ENCODE measurements at regions not wholly inside any gene's neighbourhood (a gene's known extent, or its start where the extent isn't known, plus 50 kb on each side); places are given as distances from the start of the nearest gene placed in this dataset.
"Not testable (repeated sequence)": the region's sequence is repeated elsewhere in the genome, so short reads cannot be mapped to it uniquely, and the experiment has no call there.

- Mint-ChIP-seq H3K27me3 (no peaks in the 10 kb centered on the region), H3K36me3 (no peaks in the 10 kb centered on the region), H3K4me1 (no peaks in the 10 kb centered on the region), H3K9me3 (no peaks in the 10 kb centered on the region), H3K27ac (no peak overlapping the region), H3K4me3 (no peak overlapping the region)
- DNase-seq, result no peak
These were observed 1614.7 kb downstream of the STIM2 start for GRCh38 chr4:28475381-28475780.

- H3K36me3 Mint-ChIP-seq, result no peaks in the 10 kb centered on the region
- no peaks in the 10 kb centered on the region for H3K27me3 Mint-ChIP-seq
- no peaks in the 10 kb centered on the region for H3K4me1 Mint-ChIP-seq
- no peak overlapping the region for H3K27ac Mint-ChIP-seq
- DNase-seq, result no peak
- H3K9me3 Mint-ChIP-seq, result no peaks in the 10 kb centered on the region
- no peak overlapping the region for H3K4me3 Mint-ChIP-seq
These were observed 1619.0 kb downstream of the STIM2 start for GRCh38 chr4:28479666-28480065.

DNA sequence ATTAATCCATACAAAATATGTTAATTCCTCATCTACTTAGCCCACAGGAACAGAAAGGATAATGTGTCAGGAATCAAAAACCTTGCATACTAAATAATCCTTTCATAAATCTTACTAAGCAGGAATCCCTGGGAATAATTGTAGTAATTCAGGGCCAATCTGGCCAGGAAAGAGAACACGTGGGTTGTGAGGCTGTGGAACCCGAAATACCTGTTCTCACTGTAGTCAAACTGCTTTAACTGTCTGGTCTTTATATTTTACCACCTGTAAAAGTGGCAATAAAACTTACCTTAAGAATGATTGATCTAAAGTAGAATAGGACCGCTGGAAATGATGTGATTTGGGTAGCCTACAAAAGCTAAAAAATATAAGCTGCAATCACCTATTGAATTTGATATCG lies 1620.9 kb downstream of the STIM2 start:
- H3K36me3 Mint-ChIP-seq, result no peaks in the 10 kb centered on the region
- no peak overlapping the region for H3K4me3 Mint-ChIP-seq
- no peaks in the 10 kb centered on the region for H3K9me3 Mint-ChIP-seq
- no peaks in the 10 kb centered on the region for H3K4me1 Mint-ChIP-seq
- no peaks in the 10 kb centered on the region for H3K27me3 Mint-ChIP-seq
- no peak overlapping the region for H3K27ac Mint-ChIP-seq
- DNase-seq, result no peak

GRCh38 chr4:28482580-28483270 lies 1622.1 kb downstream of the STIM2 start:
- H3K4me1 Mint-ChIP-seq, result no peaks in the 10 kb centered on the region
- no peak for DNase-seq
- H3K4me3 Mint-ChIP-seq, result no peak overlapping the region
- no peak overlapping the region for H3K27ac Mint-ChIP-seq
- no peaks in the 10 kb centered on the region for H3K36me3 Mint-ChIP-seq
- H3K9me3 Mint-ChIP-seq, result no peaks in the 10 kb centered on the region
- no peaks in the 10 kb centered on the region for H3K27me3 Mint-ChIP-seq

DNA sequence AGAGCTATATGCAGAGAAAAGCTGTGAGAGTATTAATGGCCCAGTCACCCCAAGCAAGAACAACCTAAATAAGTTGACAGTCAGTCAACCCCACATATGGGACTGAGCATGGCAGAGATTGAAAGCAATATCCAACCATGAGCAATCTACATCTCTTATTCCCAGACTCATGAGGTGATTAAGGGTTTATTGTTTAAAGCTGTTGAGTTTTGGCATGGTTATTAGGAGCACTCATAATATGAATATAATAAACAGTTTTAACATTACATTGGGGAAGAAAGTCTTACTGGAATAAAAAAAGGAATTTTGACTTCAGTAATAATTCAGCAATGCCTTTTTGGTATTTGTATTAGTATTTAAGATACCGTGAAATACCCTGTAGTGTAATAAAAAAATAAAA lies 1627.4 kb downstream of the STIM2 start:
- H3K36me3 Mint-ChIP-seq, result no peaks in the 10 kb centered on the region
- H3K4me3 Mint-ChIP-seq, result no peak overlapping the region
- H3K9me3 Mint-ChIP-seq, result no peaks in the 10 kb centered on the region
- H3K27ac Mint-ChIP-seq, result no peak overlapping the region
- DNase-seq, result no peak
- H3K27me3 Mint-ChIP-seq, result no peaks in the 10 kb centered on the region
- H3K4me1 Mint-ChIP-seq, result no peaks in the 10 kb centered on the region

- Mint-ChIP-seq H3K9me3 (peaks cover 5% of the 10 kb centered on the region), H3K4me3 (no peak overlapping the region), H3K36me3 (no peaks in the 10 kb centered on the region), H3K27me3 (no peaks in the 10 kb centered on the region), H3K4me1 (no peaks in the 10 kb centered on the region), H3K27ac (no peak overlapping the region)
- DNase-seq, result no peak
These were observed 1630.0 kb downstream of the STIM2 start for GRCh38 chr4:28490669-28491068.

DNA sequence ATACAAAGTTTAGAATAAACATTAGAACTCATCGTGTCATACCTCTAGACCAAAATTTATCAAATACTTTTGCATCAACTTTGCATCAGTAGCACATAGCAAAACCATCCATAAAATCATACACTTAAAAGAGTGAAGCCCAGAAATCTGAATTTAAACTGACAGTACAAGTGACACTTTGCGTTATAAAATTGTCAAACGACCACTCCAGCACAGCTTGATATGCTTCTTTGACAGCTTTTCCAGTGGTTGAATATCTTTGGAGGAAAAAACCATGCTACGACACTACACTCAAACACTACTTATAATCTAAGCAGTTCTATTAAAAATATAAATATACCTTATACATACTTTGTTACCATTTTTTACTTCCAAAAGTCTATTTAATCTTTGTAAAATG lies 1644.4 kb downstream of the STIM2 start:
- Mint-ChIP-seq H3K36me3 (no peaks in the 10 kb centered on the region), H3K4me3 (no peak overlapping the region), H3K9me3 (peaks cover 10% of the 10 kb centered on the region), H3K27me3 (no peaks in the 10 kb centered on the region), H3K4me1 (no peaks in the 10 kb centered on the region), H3K27ac (no peak overlapping the region)
- DNase-seq, result no peak

GRCh38 chr4:28508636-28509035 lies 1648.0 kb downstream of the STIM2 start:
- H3K9me3 Mint-ChIP-seq, result peaks cover 8% of the 10 kb centered on the region
- no peak for DNase-seq

GRCh38 chr4:28514766-28515165 lies 1654.1 kb downstream of the STIM2 start:
- not testable (repeated sequence) for H3K9me3 Mint-ChIP-seq

More at GRCh38 chr4:28508636-28509035, 1648.0 kb downstream of the STIM2 start:
- H3K4me3 Mint-ChIP-seq, result no peak overlapping the region
- H3K27ac Mint-ChIP-seq, result no peak overlapping the region
- H3K4me1 Mint-ChIP-seq, result no peaks in the 10 kb centered on the region
- no peaks in the 10 kb centered on the region for H3K27me3 Mint-ChIP-seq
- H3K36me3 Mint-ChIP-seq, result no peaks in the 10 kb centered on the region

DNA sequence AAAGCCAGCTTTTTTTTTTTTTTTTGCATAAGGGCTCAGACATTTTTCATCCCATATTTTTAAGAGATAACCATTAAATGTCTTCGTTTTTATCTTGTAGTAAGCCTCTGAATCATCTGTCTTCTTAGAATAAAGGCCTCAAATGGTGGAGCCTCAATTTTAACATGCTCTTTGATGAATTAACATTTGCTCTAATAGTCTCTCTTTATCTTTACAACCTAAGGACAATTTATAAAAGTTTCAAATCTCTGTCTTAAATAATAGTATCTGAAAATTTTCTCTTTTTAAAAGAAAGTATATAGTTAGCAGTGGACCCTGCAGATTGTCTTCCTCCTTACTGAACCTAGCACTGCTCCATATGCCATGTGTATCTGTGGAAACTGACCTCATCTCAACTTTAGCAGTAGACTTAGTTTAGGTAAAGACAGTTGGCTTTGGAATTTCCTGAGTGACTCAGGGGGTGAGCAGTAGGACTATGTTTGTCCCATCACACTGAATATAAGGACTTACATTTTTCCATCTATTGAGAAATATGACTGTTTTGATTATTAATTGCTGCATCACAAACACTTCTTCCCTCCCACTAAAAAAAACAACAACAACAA lies 1658.0 kb downstream of the STIM2 start:
- Mint-ChIP-seq H3K27me3 (no peaks in the 10 kb centered on the region), H3K9me3 (no peaks in the 10 kb centered on the region), H3K36me3 (no peaks in the 10 kb centered on the region), H3K4me1 (no peaks in the 10 kb centered on the region), H3K4me3 (no peak overlapping the region), H3K27ac (no peak overlapping the region)
- no peak for DNase-seq

More at GRCh38 chr4:28514766-28515165, 1654.1 kb downstream of the STIM2 start:
- not testable (repeated sequence) for H3K4me3 Mint-ChIP-seq, H3K4me1 Mint-ChIP-seq, H3K36me3 Mint-ChIP-seq, H3K27me3 Mint-ChIP-seq, DNase-seq, H3K27ac Mint-ChIP-seq

DNA sequence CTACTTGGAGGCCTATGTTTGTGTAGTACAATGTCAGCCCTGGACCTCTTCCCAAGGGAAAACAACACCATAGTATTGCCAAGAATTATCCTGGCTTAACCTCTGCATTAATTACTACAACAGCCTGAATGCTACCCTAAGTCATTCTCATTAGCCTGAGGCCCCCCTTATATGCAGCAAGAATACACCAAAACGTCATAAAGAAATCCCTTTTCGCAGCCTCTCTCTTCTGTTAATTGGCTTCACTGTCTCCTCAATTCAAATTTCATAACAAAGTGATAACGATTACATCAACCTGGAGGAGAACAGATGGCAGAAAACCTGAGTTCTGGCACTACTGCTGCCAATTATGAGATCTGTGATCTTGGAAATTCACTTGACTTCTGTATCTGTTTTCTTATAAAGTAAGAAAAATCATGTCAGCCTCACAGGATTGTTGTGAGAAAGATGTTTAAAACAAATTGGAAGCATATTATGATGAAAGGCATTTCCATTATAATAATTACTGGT lies 1663.1 kb downstream of the STIM2 start:
- Mint-ChIP-seq H3K27me3 (no peaks in the 10 kb centered on the region), H3K27ac (no peak overlapping the region), H3K9me3 (peaks cover 2% of the 10 kb centered on the region), H3K36me3 (no peaks in the 10 kb centered on the region), H3K4me1 (no peaks in the 10 kb centered on the region), H3K4me3 (no peak overlapping the region)
- no peak for DNase-seq

GRCh38 chr4:28536124-28536523 lies 1675.5 kb downstream of the STIM2 start:
- no peak for DNase-seq
- Mint-ChIP-seq H3K9me3 (peaks cover 3% of the 10 kb centered on the region), H3K4me1 (no peaks in the 10 kb centered on the region), H3K36me3 (no peaks in the 10 kb centered on the region), H3K27me3 (no peaks in the 10 kb centered on the region), H3K4me3 (no peak overlapping the region), H3K27ac (no peak overlapping the region)

DNA sequence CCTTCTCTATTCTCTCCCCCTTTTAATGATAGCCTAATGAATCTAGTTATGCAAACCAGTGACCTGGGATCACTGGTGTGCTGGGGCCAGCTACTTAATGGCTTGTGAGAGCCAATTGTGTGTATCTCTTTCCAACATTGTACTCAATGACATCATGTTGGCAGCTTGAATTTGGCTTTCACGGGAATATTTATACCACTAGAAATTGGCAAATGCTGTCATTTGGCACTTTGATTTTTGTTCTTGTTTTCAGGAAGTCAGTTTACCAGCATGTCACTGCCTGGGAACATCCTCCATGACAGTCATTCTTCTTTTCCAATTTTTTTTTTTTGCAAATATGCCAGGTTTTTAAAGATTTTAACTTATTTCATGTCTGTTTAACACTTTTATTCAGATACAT lies 1685.3 kb downstream of the STIM2 start:
- Mint-ChIP-seq H3K27ac (no peak overlapping the region), H3K36me3 (no peaks in the 10 kb centered on the region), H3K4me3 (no peak overlapping the region), H3K9me3 (no peaks in the 10 kb centered on the region), H3K27me3 (no peaks in the 10 kb centered on the region), H3K4me1 (no peaks in the 10 kb centered on the region)
- no peak for DNase-seq

DNA sequence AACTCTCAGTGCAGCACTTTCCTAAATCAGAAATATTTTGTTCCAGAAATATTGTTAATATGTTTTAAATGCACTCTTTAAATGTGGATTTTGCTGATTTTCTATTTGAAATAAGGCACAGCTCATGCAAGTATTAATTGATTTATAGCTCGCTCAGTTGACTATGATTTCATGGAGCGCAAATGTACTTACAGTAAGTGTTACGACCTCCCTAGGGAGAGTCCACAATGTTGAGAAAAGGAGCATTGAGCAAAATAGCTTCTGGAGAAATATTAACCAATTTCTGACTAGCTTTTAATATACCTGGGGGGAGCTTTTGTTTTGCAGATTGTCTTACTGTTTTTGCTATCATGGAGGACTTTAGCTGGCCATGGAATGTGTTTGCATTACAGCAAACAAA lies 1687.5 kb downstream of the STIM2 start:
- no peaks in the 10 kb centered on the region for H3K27me3 Mint-ChIP-seq
- H3K36me3 Mint-ChIP-seq, result no peaks in the 10 kb centered on the region
- no peak overlapping the region for H3K27ac Mint-ChIP-seq
- no peak overlapping the region for H3K4me3 Mint-ChIP-seq
- DNase-seq, result no peak
- H3K9me3 Mint-ChIP-seq, result no peaks in the 10 kb centered on the region
- H3K4me1 Mint-ChIP-seq, result no peaks in the 10 kb centered on the region

- no peak for DNase-seq
- no peaks in the 10 kb centered on the region for H3K36me3 Mint-ChIP-seq
- no peak overlapping the region for H3K27ac Mint-ChIP-seq
- no peak overlapping the region for H3K4me3 Mint-ChIP-seq
- H3K27me3 Mint-ChIP-seq, result no peaks in the 10 kb centered on the region
- H3K4me1 Mint-ChIP-seq, result no peaks in the 10 kb centered on the region
- peaks cover 2% of the 10 kb centered on the region for H3K9me3 Mint-ChIP-seq
These were observed 1688.0 kb downstream of the STIM2 start for GRCh38 chr4:28548594-28548993.

DNA sequence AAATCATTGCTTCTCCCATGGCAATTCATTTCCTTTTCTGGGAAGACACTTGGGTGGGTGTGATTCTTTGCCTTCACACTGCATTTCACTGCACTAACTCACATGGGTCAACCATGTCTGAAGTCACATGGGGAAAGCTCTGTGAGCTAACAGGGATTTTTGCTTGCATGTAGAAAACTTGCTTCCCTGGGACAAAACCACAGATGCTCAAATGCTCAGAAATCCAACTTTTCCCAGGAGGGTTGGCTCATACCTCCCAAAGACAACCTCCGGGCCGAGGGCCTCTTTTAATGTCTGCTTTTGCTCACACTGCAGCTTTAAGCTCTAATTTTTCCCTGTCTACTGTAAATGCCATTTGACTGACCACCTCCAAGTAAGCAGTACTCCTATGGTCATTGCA lies 1695.2 kb downstream of the STIM2 start:
- H3K27ac Mint-ChIP-seq, result no peak overlapping the region
- H3K4me1 Mint-ChIP-seq, result no peaks in the 10 kb centered on the region

More for the DNA sequence above, 1695.2 kb downstream of the STIM2 start:
- no peak for DNase-seq
- H3K27me3 Mint-ChIP-seq, result no peaks in the 10 kb centered on the region
- peaks cover 4% of the 10 kb centered on the region for H3K9me3 Mint-ChIP-seq
- no peaks in the 10 kb centered on the region for H3K36me3 Mint-ChIP-seq
- H3K4me3 Mint-ChIP-seq, result no peak overlapping the region
